ENCODE measurements at regions not wholly inside any gene's neighbourhood (a gene's known extent, or its start where the extent isn't known, plus 50 kb on each side); places are given as distances from the start of the nearest gene placed in this dataset.

- Histone ChIP-seq H3K9me1 (ENCODE audit: insufficient read depth, low read length) (no peaks in the 10 kb centered on the region), H4K5ac (ENCODE audit: low read depth, low read length) (no peak overlapping the region), H2AFZ (replicated peaks; ENCODE audit: low read length, poor library complexity) (no peak overlapping the region), H3K4me2 (ENCODE audit: low read depth, low read length) (no peak overlapping the region), H2BK15ac (ENCODE audit: low read depth, low read length) (no peak overlapping the region), H3K23ac (ENCODE audit: low read depth, low read length) (no peak overlapping the region), H4K91ac (ENCODE audit: insufficient read depth, low read depth, low read length) (no peak overlapping the region), H2AK9ac (replicated peaks; ENCODE audit: low read depth, low read length, poor library complexity) (no peak overlapping the region), H3K4ac (ENCODE audit: low read depth, low read length) (no peak overlapping the region), H3K18ac (ENCODE audit: low read depth, low read length) (no peak overlapping the region), H4K8ac (ENCODE audit: low read depth in 2 of 2, low read length in 2 of 2) (no peak overlapping the region), H3K27me3 (ENCODE audit: control insufficient read depth, insufficient read depth, low read length) (no peaks in the 10 kb centered on the region), H4K20me1 (ENCODE audit: insufficient read depth, low read length) (no peaks in the 10 kb centered on the region), H3K4me1 (ENCODE audit: control insufficient read depth, insufficient read depth, low read length) (no peaks in the 10 kb centered on the region), H3K36me3 (ENCODE audit: control insufficient read depth, insufficient read depth, low read length) (no peaks in the 10 kb centered on the region), H3K79me1 (ENCODE audit: low read depth in 1 of 2, low read length in 2 of 2) (no peaks in the 10 kb centered on the region), H2AK5ac (ENCODE audit: low read depth, low read length) (no peak overlapping the region), H3K14ac (replicated peaks; ENCODE audit: low read depth, low read length) (no peak overlapping the region), H3K27ac (ENCODE audit: insufficient read depth, low read length) (no peak overlapping the region), H2BK120ac (ENCODE audit: low read depth, low read length) (no peak overlapping the region), H2BK5ac (ENCODE audit: low read depth, low read length, poor library complexity, severe bottlenecking) (no peak overlapping the region), H3K9ac (ENCODE audit: low read depth, low read length) (no peak overlapping the region), H2BK20ac (ENCODE audit: low read depth, low read length) (no peak overlapping the region), H3K4me3 (ENCODE audit: insufficient read depth, low read depth, low read length) (no peak overlapping the region), H3K9me3 (ENCODE audit: control insufficient read depth, insufficient read depth, low read length) (peaks cover 4% of the 10 kb centered on the region; the same call in 1 of the 2 replicates), H3K56ac (ENCODE audit: extremely low read depth, insufficient read depth, low read length) (no peak overlapping the region)
- CTCF ChIA-PET: no interaction called here
- WGBS, 2 experiments (ENCODE audit: extremely low coverage in 2 of 2, insufficient read length in 1 of 2): no CpG with 5 or more reads among the region's 3 CpGs
- intact Hi-C loops (cut with micrococcal nuclease): no loop called here
- in situ Hi-C loops (cut with MboI; ENCODE audit: low sequenced_read_pairs): no loop called here
- POLR2A ChIA-PET (ENCODE audit: unreplicated experiment): no interaction called here
- TF ChIP-seq BHLHE40 (IDR thresholded peaks at IDR 0.05; ENCODE audit: low read depth, low read length): no peak
- no peak for TF ChIP-seq SMC3 (IDR thresholded peaks at IDR 0.05; ENCODE audit: low read depth, low read length)
- no TSS peak for BruUV-seq (replicated peaks)
- no peak for DNase-seq
- ATAC-seq (ENCODE audit: low read depth): no peak
- dilution Hi-C loops (cut with HindIII; ENCODE audit: low sequenced_read_pairs, unreplicated experiment): no loop called here
Measured at GRCh38 chr21:24375201-24375600, 1232.1 kb downstream of the MRPL39 start.

All from IMR-90 (cell line).